AG10803 (cell line): ENCODE measurements at regions not wholly inside any gene's neighbourhood (a gene's known extent, or its start where the extent isn't known, plus 50 kb on each side); places are given as distances from the start of the nearest gene placed in this dataset.

Experiments
- DNase-seq: peaks from one replicate; pipeline ENCODE4 v3.0.0; 2010; ENCODE audit warnings: low read depth
- H3K4me3 ChIP-seq: 2 replicates; pipeline ENCODE4 v1.5.1; 2011; ENCODE audit warnings: mild to moderate bottlenecking, low read length, control low read depth
- TF ChIP-seq, protein P1 (sequence below): conservative IDR thresholded peaks from 2 replicates; pipeline ENCODE4 v1.5.1; 2011; ENCODE audit warnings: mild to moderate bottlenecking, low read length, control low read depth, inconsistent platforms

DNA sequence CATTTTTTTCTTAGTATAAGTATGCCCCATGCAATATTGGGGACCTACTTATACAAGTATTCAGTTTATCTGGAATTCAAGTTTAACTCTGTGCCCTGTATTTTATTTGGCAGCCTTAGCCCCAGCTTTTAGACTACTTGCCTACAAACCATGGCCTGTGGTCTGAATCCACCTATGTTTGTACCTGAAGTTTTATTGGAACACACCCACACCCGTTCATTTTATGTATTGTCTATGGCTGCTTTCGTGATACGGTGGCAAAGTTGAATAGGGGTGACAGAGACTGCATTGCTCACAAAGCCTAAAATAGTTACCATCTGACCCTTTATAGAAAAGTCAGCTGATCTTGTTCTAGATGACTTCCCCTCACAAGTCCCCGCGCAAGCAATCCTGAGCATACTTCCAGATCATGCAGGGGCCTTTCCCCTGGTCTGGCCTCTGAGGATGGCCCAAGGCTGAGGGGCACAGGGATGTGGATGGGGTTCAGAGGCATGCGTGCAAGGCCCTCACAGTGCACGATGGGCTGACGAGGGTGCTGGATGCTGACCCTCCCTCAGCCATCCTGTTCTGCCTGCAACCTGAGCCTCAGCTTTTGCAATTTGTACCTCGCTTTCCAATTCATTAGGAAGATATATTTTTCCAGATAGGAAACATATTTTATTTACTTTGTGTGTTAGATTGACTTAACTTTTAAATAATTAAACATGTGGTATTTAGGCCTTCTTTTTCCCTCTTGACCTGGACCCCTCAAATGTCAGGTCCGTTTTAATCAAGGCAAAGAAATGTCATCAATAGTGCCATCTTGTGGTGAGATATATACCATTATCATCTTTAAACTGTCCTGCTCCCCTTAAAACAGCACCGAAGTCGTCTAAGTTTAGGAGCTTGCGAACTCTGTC lies 527.3 kb upstream of the CCDC196 start:
- no peak overlapping the region for H3K4me3 ChIP-seq
- TF ChIP-seq, protein P1, sequence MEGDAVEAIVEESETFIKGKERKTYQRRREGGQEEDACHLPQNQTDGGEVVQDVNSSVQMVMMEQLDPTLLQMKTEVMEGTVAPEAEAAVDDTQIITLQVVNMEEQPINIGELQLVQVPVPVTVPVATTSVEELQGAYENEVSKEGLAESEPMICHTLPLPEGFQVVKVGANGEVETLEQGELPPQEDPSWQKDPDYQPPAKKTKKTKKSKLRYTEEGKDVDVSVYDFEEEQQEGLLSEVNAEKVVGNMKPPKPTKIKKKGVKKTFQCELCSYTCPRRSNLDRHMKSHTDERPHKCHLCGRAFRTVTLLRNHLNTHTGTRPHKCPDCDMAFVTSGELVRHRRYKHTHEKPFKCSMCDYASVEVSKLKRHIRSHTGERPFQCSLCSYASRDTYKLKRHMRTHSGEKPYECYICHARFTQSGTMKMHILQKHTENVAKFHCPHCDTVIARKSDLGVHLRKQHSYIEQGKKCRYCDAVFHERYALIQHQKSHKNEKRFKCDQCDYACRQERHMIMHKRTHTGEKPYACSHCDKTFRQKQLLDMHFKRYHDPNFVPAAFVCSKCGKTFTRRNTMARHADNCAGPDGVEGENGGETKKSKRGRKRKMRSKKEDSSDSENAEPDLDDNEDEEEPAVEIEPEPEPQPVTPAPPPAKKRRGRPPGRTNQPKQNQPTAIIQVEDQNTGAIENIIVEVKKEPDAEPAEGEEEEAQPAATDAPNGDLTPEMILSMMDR: peak; percentile 59
- DNase-seq: peak; percentile 30

DNA sequence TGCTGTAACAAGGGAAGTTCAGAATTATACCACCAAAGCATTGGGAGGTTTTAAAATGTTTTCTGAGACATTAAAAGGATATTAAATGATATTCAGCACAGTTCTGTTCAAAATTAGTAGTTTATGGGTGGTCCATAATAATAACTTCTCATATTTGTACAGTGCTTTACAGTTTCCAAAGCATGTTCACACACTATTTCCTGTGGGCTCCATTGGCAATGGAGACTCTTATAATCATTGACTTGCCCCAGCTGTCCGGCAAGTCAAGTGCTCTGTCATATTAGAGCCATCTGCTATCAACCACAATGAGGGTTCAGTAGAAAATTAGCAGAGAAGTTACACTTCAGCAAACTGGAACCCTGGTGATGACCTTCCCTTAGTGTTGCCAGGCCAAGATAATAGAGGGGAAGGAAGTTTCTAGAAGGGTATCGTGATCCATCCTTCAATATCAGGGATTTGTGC lies 526.6 kb upstream of the CCDC196 start:
- DNase-seq: no peak
- TF ChIP-seq, protein P1: no peak
- no peak overlapping the region for H3K4me3 ChIP-seq

DNA sequence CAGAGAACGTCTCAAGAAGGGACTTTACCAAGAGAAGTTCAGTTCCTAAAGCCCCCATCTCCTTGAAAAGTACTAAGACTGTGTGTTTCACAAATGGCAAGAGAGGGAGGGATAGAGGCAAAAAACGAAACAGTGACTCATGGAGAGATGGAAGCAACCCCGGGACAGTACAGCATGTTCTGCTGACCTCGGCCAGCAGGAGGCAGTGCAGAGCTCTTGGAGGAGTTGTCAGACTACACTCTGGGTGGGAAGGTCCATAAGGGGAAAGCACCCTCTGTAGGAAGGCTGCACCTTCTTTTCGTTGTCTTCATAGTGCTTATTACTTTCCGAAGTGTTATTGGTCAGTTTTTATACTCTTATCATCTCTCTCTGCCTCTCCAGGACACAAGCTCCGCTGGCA lies 525.2 kb upstream of the CCDC196 start:
- TF ChIP-seq, protein P1: peak; percentile 66
- peak; percentile 35 for DNase-seq
- H3K4me3 ChIP-seq: no peak overlapping the region

DNA sequence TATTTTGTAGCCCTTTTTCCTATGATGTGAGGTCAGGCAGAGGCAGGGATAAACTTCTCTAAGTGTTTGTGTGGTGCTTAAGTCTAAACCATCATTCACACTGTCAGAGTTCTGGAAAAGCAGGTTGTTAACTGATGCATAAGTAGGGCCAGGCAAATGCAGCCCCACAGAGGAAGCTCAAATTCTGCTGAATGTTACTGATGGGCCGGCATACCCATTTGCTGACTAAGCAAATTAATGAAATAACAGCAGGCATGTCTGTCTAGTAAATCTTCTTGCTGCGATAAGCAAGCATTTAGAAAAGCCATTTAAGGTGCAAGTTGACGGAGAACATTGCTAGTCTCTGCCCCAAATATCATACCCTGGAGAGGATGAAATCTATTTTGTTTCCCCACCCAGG lies 523.2 kb upstream of the CCDC196 start:
- no peak for DNase-seq
- TF ChIP-seq, protein P1: no peak
- no peak overlapping the region for H3K4me3 ChIP-seq

DNA sequence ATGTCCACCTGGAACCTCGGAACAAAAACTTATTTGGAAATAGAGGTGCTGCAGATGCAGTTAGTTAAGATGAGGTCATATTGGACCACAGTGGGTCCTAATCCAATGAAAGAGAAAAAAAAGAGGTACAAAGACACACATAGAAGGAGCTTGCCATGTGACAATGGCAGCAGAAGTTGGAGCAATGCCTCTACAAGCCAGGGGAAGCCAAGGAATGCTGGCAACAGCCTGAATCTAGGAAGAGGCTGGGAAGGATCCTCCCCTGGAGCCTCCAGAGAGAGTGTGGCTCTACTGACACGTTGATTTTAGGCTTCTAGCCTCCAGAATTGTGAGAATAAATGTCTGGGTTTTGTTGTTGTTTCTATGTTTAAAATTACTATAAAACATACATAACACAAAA lies 521.8 kb upstream of the CCDC196 start:
- no peak overlapping the region for H3K4me3 ChIP-seq
- no peak for DNase-seq
- TF ChIP-seq, protein P1: no peak

DNA sequence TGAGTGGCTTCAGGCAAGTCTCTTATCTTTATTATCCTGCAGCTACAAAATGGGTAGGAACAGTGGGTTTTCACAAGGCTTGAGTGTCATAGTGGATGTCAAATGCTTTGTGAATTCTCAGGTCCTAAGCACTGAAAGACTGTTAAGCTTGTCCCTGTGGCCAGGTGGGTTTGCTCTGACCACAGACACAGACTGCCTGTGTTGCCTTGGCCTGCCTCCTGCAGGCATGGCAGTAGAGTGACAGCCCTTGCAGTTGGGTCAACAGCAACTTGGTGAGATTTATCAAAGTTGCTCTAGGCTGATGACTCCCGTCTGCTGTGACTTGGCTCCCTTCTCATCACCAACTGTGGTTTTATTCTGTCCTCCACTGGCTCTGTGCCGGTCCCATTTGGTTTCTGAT lies 520.0 kb upstream of the CCDC196 start:
- no peak for DNase-seq
- TF ChIP-seq, protein P1: no peak
- no peak overlapping the region for H3K4me3 ChIP-seq

DNA sequence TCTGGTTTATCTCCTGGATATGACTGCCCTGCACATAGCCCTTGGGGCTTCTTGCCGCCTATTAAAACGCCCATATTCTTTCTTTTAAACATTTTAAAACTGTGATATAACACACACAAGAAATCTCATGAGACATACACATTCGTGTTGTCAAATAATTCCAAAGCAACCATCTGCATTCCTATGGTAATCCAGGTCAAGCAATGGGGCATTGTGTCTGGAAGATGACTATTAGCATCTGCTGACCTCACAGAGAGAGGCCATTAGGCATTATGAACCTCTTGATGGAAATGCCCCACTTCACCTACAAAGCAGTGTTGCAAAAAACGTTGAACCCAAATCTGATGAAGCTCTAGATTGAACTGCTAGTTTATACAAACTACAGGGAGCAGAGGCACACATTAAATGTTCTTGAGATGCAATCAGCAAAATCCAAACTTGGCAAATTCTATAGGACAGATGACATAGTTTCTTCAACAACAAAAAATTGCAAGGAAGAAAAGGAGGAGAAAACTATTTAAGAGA lies 513.8 kb upstream of the CCDC196 start:
- no peak overlapping the region for H3K4me3 ChIP-seq
- DNase-seq: peak; percentile 35
- TF ChIP-seq, protein P1: no peak
